ENCODE measurements at regions not wholly inside any gene's neighbourhood (a gene's known extent, or its start where the extent isn't known, plus 50 kb on each side); places are given as distances from the start of the nearest gene placed in this dataset.

DNA sequence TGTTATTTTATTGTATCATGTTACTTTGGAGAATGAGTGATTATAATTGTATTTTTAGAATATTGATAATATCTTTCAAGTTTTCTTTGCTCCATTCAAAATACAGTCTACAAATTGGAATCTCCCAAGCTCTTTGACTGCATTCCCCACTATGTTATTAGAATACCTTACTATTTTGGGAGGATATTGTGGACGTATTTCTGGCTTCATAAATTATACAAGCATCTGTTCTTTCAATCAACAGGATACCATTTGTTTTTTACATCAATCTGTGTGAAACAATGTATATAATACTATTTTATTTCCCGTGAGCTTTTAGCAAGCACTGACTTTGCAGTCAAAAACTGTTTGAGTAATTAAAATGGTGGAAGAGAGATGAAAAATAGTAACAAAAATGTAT lies 226.5 kb downstream of the PTPRC start:
- no peak for DNase-seq

DNA sequence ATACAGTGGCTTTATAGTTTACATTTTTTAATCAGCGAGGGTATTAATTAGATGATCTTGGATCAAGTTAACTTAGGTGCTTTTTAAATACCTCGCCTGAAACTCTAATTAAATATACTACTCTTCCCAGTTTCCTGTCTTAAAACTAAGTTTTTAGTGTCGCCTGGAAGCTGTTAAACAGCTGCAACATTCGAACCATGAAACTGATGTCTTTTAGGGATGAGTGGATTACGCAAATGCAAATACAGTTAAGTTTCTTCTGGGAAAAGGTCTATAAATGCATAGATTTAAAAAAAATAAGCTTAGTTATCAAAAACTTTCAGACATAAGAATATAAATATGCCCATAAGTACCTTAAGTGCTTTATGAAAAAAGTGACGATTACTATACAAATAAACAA lies 228.3 kb downstream of the PTPRC start:
- DNase-seq = no peak

DNA sequence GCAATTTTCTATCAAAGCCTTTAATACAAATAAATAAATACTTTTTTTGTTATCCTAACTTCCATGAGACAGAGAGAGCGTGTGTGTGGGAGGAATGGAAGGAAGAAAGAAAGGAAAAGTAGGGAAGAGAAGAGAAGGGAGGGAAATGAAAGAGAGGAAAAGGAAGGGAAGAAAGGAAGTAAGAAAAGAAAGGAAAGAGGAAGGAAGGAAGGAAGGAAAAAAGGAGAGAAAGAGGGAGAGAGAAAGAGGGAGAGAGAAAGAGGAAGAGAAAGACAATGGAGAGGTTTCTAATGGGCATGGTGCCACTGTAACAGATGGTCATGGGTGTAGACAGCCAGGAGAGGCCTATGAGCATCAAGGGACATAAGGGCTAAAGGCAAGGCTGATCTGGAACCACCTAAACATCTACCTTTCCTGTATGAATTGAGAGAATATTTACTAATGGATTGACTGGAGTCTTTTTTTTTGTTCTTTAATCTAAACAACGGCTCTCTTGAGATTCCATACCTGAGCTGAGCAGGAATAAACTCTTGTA lies 234.9 kb downstream of the PTPRC start:
- DNase-seq = no peak

DNA sequence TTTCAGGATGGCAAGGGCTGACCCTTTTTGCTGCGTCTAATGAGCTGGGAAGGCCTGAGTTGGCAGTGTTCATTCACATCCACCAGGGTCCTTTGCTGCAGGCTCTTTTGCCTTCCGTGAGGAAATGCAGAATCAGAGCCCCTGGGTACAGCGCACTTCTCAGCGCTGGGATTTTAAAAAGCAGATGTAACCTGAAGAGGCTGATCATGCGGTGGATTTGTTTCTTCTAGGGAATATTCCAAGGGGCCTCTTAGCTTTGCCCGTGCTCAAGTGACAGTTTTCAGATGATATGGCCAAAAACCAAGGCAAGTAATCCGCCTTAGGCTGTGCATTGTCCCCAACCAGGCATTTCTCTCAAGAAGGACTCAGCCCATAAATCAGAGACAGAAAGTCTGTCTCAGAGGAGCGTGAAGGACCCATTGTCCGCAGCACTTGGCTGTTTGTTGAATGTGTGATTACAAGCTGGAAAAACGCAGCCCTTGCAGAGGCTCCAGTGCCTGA lies 237.6 kb downstream of the PTPRC start:
- peak; percentile 89 for DNase-seq

DNA sequence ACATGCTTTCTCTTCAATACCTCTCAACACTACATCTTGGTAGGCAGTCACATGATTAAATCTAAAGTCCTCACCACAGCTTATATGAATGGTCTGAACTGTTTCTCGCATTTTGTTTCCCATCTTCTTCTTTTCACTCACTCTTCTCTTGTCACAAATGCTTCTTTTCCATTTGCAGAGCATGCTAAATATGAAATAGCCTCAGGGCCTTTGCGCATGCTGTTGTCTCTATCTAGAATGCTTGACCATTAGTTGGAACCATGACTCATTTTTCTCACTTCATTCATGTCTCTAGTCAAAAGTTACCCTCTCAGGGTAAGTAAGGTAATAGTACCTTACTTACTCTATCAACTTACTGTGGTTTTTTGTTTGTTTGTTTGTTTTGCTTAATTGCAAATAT lies 239.7 kb downstream of the PTPRC start:
- DNase-seq = no peak

DNA sequence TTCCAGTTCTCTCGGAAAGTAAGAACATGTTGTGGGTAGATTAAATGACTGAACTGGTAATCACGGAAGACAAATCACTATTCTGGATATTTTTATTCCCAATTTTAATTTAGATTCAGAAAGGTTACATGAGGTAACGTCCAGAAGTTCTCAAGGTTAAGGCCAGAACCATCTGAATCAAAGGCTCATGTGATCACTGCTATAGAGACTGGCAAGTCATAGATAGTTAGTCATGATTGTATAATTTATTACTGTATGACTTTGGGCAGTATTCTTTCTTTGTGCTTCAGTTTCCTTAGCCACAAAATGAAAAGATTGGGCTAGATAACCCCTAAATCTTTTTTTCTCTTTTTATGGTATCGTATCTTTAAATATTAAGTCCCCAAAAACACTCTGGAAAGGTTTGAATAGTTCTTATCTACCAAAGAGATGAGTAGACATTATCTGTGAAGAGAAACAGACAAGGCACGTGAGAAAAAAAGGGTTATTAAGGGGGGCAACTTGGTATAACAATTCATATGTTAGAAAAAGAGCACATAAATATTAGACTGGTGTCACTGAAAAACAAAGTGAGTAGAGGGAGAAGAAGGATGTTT lies 241.0 kb downstream of the PTPRC start:
- no peak for DNase-seq

DNA sequence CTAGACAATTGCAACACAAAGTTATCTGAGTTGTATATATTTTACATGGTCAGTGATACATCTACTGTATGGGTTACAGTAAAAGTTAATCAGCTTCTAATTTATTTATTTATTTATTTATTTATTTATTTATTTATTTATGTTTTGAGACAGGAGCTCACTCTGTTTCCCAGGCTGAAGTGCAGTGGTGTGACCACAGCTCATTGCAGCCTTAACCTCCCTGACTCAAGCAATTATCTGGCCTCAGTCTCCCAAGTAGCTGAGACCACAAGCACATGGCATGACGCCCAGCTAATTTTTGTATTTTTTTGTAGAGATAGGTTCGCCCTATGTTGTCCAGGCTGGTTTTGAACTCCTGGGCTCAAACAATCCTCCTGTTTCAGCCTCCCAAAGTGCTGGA lies 241.6 kb downstream of the PTPRC start:
- DNase-seq = no peak

DNA sequence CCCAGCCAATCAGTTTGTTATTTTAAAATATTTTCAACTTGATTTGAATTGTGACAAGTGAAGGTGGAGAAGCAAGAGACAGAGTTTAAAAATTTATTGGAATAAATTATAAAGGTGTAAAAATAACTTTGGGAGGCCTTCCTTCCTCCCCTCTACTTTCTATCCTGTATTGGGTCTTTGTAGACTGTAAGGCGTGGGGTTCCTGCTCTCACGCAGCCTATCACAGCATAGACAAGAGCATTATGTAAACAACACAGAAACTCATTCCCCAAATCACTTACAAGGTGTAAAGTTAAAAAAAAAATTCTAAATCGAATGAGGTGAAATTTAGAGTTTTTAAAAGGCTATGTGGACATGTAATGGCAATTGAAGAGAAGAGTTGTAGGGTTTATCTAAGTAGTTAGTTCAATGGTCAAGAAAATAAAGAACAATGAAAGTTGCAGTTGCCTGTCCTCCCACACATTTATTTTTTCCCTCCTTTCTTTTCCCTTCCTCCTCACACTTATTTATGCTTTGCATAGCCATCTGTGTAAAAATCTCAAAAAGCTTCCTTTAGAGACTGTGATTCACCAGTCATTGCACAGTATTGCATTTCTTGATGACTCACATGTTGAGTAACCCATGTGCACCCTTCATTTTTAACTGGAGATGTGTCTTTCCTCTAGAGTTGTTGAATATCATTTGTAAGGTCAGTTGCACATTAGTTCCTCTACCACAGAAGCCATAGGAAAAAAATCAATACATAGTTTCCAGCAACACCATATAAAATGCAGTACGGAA lies 242.2 kb downstream of the PTPRC start:
- peak; percentile 8 for DNase-seq

DNA sequence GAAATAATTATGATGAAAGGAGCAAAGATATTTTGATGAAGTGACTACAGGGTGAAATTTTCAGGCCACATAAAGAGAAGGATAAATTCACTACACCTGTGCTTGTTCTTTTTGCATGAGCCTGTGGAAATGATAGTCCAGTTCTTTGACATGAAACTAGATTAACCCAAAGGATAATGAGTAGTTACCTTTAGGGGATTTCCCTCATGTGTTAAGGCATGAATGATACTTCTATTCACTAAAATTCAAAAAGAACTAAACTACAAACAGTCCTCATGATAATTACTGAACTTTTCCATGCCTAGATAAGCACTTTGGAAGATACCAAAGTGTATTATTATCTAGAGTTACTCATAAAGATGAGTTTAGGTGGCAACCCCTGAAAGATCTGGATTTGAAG lies 244.3 kb downstream of the PTPRC start:
- DNase-seq = peak; percentile 38

DNA sequence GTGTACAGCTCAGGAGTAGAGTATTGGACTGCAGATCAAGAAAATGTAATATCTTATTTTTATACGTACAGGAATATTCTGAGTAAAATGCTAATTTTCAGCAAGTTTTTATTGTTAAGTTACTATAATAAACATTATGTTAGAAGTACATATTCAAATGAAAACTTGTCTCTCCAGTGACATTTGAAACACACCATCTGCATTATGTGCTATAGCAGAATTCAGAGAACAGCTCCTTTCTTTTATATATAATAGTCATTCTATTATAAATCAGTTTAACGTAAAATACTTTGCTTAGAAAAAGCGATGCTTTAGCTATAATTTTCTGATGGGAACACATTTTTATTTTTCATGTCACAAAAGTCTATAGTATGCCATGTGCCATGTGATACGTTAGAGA lies 249.0 kb downstream of the PTPRC start:
- DNase-seq = no peak

DNA sequence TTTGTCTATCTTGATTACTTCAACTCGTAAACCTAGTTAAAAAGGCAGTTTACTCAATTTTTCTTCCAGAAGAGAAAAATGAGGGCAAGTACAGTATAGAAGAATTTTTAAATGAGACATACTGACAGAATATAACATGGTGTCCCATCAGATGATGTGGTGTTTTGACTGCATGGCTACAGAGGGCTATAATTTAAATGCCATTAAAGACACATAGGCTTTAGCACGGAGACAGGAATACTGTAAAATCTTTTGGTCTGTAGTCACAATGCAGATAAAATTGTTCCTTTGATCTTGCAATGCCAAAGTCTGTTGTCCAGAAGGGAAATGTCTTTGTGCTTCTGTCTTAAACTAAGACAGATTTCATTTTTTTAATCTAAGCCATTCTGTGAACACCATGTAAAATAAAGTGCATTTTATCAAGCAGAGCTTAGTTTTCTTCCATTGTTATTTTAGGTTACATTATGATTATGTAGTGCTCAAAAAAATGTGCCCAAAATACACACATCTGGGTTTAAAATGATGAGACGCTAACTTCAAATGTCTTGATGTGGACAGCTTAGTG lies 249.6 kb downstream of the PTPRC start:
- DNase-seq = peak; percentile 80

DNA sequence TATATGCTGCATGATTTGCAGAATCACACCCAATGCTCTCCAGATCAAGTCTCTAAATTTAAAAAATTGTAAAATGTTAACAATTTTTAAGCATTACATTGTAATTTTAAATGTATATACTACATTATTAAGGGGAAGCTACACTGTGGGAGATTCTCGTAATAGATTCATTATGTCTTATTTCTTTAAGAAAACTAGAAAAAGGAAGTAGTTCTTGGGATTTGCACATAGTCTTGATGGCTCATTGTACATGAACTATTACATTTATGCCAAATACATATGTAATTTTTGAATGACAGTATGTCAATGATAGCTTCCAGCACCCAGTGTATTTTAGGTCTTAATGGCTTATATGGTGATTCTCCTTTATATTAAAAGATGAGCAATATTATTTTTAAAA lies 250.3 kb downstream of the PTPRC start:
- DNase-seq = no peak

DNA sequence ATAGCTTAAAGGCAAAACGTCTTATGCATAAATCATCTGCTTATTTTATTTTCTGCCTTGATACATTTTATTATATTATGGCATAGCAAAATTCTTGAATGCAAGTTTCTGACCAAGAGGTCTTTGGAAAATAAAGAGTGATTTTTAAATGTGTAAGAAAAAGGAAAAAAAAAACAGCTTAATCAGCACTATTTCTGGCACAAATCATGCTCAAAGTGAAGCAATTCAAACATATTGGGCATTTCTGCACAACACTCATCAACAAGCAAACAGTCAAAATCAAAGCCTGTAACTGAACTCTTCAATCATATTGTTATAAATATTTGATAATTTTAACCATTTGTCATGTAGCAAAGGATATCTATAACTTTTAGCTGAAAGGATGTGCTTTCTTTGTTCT lies 250.9 kb downstream of the PTPRC start:
- DNase-seq = no peak

DNA sequence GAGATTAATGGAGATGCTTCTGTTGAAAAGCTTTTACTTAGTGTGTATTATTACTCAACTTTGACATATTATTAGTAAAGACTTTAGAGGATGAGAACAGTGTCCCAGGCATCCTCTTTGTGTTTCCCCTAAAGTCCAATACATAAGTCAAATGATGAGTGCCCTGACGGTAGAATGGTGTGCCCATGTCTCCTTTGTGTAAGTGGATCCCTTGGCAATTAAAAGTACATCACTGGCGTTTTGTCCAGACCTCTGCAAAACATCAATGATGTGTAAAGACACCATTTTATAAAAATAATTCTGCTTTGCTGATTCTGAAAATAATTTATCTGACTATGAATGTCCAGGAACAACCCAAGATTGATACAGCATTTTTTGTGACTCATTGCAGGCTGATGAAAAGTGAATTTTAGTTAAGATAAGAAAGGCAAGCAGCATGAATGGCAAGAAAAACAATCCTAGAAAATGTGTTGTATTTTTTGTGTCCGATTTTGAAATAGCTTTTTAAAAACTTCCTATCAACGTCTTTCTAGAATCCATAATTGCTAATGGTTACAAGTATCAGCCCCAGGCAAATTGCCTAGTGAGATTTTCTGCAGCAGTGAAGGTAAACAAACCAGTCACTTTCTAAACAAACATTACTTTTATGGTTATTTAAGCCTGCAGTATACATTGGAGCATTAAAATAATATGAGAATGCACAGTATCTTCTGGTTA lies 251.5 kb downstream of the PTPRC start:
- DNase-seq = no peak

DNA sequence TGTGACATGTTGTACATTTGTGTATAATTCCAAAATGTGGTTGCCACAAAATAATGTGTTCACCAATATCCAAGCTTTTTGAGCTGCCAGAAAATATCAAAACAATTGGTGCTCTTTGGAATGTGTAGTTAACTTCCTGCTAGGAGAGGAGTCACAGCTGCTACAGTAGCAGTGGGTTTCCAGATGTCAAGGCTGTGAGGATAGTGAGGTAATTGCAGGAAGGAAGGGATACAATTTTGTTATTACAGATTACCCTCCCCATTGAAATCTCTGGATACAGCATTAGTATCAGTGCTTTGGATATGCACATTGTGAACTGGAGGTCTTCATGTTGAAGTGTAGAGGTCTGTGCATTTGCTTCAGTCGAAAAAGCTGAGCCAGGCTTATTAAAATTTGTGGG lies 253.2 kb downstream of the PTPRC start:
- DNase-seq = peak; percentile 92

DNA sequence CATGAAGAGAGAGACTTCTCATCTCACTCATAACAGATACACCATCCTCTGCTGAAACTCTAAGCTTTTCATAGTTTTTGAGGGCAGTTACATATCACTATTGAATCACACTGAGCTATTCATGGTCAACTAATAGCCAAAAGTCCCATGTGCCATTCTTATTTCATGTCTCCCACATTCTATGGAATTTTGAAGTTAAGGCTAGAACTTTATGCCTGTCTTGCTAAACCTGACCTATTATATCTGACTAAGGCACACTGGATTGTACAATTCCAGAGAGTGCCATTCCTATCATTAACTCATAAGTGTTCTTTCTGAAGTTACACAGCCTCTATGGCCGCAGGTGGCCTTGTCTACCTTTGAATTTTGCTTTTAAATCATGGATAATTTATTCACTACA lies 254.3 kb downstream of the PTPRC start:
- DNase-seq = no peak

DNA sequence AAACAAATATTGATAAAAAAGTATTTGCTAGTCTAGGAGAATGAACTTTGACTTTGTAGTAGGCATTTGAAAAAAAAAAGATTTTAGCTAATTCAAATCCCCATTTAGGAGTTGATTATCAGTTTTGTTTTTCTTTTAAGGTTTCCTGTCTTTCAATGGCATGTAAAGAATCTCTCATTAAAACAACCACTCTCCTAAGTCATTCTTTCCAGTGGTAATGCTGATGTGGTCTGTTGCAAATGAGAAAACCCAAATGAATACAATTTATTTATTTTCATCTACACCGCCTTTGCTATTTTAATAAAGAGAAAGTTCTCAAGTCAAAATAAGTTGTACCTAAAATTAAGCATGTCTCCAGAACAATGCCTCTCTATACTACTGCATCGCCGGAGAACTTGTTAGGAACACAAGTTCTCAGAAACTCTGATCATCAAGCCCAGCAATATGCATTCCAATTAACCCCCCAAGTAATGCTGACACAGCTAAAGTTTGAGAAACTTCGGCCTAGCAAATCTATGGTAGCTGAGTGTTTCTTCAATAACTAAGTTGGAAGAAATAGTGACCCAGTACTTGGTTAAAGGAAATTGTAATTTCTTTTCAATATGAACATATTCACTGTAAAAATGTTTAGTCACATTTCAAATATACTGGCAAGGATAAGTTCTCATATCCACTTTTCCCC lies 255.1 kb downstream of the PTPRC start:
- no peak for DNase-seq

DNA sequence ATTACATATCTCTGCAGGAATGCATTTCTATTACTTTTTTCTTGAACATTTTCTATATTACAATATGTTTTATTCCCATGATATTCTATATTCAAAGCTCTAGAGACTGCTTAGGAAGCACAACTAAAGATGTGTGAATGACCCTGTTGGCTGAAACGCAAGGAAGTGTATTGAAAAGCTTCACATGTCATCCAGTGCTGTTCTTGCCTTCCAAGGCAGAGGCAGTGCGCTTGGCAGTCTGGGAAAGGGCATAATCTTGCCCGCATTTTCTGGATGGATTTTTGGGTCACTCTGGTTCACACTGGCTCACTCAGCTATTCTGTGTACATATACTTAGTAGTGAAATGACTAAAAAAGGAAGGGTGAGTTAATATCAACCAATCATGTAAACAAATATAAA lies 262.4 kb downstream of the PTPRC start:
- peak; percentile 38 for DNase-seq

DNA sequence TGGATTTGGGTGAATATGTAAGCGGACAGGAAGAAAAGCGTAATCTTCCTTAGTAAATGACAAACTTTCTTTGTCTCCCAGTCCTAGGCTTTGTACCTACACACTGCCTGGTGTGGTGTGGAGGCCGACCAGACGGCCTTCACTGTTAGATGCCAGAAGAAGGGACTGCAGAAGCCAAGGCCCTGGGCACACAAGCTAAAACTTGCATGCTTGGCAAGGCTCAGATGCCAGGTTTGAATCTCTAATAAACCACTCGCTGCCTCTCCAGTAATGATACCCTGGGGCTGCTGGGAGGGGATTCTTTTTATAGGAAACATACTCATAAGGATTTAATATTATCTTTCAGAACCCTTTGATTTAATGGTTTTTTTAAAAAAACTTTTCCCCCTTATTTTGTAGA lies 263.8 kb downstream of the PTPRC start:
- DNase-seq = peak; percentile 54

DNA sequence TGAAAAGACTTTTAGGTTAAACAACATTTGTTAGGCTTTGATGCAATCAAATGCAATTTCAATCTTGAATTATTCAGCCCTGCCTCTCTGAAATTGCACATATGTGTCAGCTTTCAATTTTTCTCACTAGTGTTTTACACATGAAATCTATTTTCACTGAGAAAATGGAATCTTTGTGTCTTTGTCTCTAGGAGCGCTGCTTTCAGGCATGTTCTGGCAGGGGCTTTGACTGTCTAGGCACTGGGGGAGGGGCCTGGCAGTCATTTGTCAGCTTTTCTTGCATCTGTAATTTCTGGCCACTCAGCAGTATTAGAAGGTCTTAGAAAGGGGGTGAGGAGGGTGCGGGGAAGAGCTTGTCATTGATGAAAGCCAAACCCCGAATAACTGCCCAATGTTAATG lies 264.4 kb downstream of the PTPRC start:
- peak; percentile 53 for DNase-seq

DNA sequence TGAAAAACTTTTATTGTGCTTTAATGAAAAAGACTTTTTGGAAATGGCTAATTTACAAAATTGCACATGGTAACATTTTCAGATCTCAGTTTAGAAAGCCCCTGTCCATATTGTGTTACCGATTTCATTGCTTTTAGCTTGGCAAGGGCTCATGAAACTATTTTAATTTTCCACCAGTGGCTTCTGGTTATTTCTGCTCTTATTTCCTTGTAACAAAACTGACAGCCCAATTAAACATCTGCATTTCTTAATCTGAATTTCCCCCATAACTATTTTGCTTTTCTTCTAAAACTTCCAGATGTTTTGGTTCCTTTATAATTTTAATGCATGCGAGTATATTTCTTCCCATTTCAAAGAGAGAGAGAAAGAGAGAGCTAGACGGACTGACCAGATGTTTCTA lies 264.8 kb downstream of the PTPRC start:
- no peak for DNase-seq

DNA sequence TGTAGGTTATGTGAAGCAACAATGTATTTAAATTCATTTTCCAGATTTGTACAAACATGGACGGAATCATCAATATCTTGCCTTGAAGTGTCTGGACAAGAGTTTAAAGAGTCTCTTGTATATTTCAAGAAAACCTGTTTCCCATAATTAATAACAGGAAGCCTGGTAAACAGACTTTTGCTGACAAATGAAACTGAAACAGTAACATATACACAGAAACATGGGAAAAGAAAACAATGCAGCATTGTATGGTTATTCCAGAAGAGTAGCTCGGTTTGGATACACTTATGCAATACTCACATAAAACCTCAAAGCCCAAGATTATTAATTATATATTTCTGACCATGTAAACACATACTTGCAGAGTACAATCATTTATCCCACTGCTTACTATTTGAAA lies 265.5 kb downstream of the PTPRC start:
- DNase-seq = no peak
